ENCODE measurements at regions not wholly inside any gene's neighbourhood (a gene's known extent, or its start where the extent isn't known, plus 50 kb on each side); places are given as distances from the start of the nearest gene placed in this dataset.

DNA sequence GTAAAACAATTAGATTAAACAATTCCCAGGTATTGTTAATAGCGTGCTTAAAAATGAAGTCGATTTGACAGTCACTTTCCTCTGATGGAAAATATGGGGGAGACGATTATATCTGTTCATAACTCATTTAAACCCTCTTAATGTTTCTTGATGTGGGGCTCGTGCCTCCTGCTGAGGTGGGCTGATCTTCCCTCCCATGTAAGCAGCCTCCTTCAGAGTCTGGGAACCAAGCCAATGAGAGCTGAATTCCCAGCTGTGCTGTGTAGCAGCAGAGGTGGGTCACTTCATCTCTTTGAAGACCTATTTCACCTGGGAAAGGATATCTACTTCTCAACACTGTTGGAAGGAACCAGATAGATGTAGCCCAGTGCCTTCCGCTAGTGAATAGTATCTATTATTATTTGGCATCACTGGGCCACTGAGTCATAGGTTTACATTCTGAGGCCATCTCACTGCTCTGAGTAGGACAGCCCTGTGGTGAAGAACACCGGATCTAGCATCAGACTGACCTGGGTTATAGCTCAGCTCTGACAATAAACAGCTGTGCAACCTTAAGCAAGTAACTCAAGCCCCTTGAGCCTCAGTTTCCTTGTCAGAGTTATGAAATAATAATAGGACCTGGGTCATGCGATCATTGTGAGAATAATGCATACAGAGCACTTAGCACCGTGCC is 85.3 kb upstream of the C16orf82 start:
- no peaks in the 10 kb centered on the region for H3K27me3 ChIP-seq (ENCODE audit: insufficient read depth, poor library complexity, severe bottlenecking)
- TF ChIP-seq, protein P1, sequence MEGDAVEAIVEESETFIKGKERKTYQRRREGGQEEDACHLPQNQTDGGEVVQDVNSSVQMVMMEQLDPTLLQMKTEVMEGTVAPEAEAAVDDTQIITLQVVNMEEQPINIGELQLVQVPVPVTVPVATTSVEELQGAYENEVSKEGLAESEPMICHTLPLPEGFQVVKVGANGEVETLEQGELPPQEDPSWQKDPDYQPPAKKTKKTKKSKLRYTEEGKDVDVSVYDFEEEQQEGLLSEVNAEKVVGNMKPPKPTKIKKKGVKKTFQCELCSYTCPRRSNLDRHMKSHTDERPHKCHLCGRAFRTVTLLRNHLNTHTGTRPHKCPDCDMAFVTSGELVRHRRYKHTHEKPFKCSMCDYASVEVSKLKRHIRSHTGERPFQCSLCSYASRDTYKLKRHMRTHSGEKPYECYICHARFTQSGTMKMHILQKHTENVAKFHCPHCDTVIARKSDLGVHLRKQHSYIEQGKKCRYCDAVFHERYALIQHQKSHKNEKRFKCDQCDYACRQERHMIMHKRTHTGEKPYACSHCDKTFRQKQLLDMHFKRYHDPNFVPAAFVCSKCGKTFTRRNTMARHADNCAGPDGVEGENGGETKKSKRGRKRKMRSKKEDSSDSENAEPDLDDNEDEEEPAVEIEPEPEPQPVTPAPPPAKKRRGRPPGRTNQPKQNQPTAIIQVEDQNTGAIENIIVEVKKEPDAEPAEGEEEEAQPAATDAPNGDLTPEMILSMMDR (IDR thresholded peaks at IDR 0.05; ENCODE audit: poor library complexity, severe bottlenecking): no peak
- no peaks in the 10 kb centered on the region for H3K9me3 ChIP-seq (ENCODE audit: severe bottlenecking)
- DNase-seq (ENCODE audit: low spot score): no peak
- no peak for ATAC-seq (ENCODE audit: low read depth)
- H3K4me3 ChIP-seq (ENCODE audit: severe bottlenecking): no peak overlapping the region
- no peaks in the 10 kb centered on the region for H3K36me3 ChIP-seq (ENCODE audit: low read depth)
- H3K27ac ChIP-seq (ENCODE audit: poor library complexity, severe bottlenecking): no peak overlapping the region
- no peaks in the 10 kb centered on the region for H3K4me1 ChIP-seq (ENCODE audit: insufficient read depth, poor library complexity, severe bottlenecking)

DNA sequence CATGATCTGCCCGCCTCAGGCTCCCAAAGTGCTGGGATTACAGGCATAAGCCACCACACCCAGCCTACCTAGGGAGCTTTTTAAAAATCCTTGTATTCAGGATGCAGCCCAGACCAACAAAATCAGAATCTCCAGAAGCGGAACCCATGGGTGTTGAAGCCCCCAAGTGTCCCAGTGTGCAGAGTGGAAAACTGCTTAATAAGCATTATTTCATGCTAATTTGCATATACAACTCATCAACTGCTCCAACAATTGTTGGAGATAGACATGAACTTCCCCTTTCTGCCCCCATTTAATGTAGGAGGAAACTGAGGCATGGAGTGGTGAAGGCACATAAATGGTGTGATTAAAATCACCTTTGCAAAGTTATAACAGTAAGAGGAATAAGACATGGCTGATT is 84.3 kb upstream of the C16orf82 start:
- Histone ChIP-seq H3K27me3 (ENCODE audit: insufficient read depth, poor library complexity, severe bottlenecking) (no peaks in the 10 kb centered on the region), H3K4me1 (ENCODE audit: insufficient read depth, poor library complexity, severe bottlenecking) (no peaks in the 10 kb centered on the region), H3K27ac (ENCODE audit: poor library complexity, severe bottlenecking) (no peak overlapping the region), H3K36me3 (ENCODE audit: low read depth) (no peaks in the 10 kb centered on the region), H3K4me3 (ENCODE audit: severe bottlenecking) (no peak overlapping the region), H3K9me3 (ENCODE audit: severe bottlenecking) (no peaks in the 10 kb centered on the region)
- ATAC-seq (ENCODE audit: low read depth) (no peak), DNase-seq (ENCODE audit: low spot score) (no peak)
- TF ChIP-seq, protein P1 (IDR thresholded peaks at IDR 0.05; ENCODE audit: poor library complexity, severe bottlenecking): no peak

- no peak overlapping the region for H3K27ac ChIP-seq (ENCODE audit: poor library complexity, severe bottlenecking)
- H3K27me3 ChIP-seq (ENCODE audit: insufficient read depth, poor library complexity, severe bottlenecking): no peaks in the 10 kb centered on the region
- no peaks in the 10 kb centered on the region for H3K9me3 ChIP-seq (ENCODE audit: severe bottlenecking)
- TF ChIP-seq, protein P1 (IDR thresholded peaks at IDR 0.05; ENCODE audit: poor library complexity, severe bottlenecking): no peak
- DNase-seq (ENCODE audit: low spot score): no peak
- H3K36me3 ChIP-seq (ENCODE audit: low read depth): no peaks in the 10 kb centered on the region
- ATAC-seq (ENCODE audit: low read depth): no peak
- no peaks in the 10 kb centered on the region for H3K4me1 ChIP-seq (ENCODE audit: insufficient read depth, poor library complexity, severe bottlenecking)
- H3K4me3 ChIP-seq (ENCODE audit: severe bottlenecking): no peak overlapping the region
Measured at GRCh38 chr16:26983426-26983825, 83.3 kb upstream of the C16orf82 start.

GRCh38 chr16:26985100-26986065 is 81.3 kb upstream of the C16orf82 start:
- TF ChIP-seq, protein P1 (IDR thresholded peaks at IDR 0.05; ENCODE audit: poor library complexity, severe bottlenecking): no peak
- H3K9me3 ChIP-seq (ENCODE audit: severe bottlenecking): no peaks in the 10 kb centered on the region
- no peak for DNase-seq (ENCODE audit: low spot score)
- H3K27ac ChIP-seq (ENCODE audit: poor library complexity, severe bottlenecking): no peak overlapping the region
- ATAC-seq (ENCODE audit: low read depth): no peak
- H3K4me1 ChIP-seq (ENCODE audit: insufficient read depth, poor library complexity, severe bottlenecking): no peaks in the 10 kb centered on the region
- H3K4me3 ChIP-seq (ENCODE audit: severe bottlenecking): no peak overlapping the region
- no peaks in the 10 kb centered on the region for H3K36me3 ChIP-seq (ENCODE audit: low read depth)
- no peaks in the 10 kb centered on the region for H3K27me3 ChIP-seq (ENCODE audit: insufficient read depth, poor library complexity, severe bottlenecking)

Measured in RWPE2 (cell line).